Smooth muscle cell (in vitro differentiated cells): ENCODE measurements at regions not wholly inside any gene's neighbourhood (a gene's known extent, or its start where the extent isn't known, plus 50 kb on each side); places are given as distances from the start of the nearest gene placed in this dataset.

Source experiments
- DNase-seq: peaks from one replicate; lab custom pipeline; 2025; ENCODE audit not compliant: unreplicated experiment; lab: John Stamatoyannopoulos, UW
- H2AFZ ChIP-seq: fragments of 200-600 bp; sonication (generic); 2 replicates; pipeline ENCODE4 v1.6.0; 2016; ENCODE audit warnings: antibody characterized with exemption, low read depth, mild to moderate bottlenecking
- H3F3A ChIP-seq: fragments of 200-600 bp; sonication (generic); 2 replicates; pipeline ENCODE4 v1.6.0; 2017; ENCODE audit warnings: antibody characterized with exemption, low read depth
- H3K27ac ChIP-seq: fragments of 200-600 bp; sonication (generic); 2 replicates; pipeline ENCODE4 v1.5.1; 2016; ENCODE audit warnings: low read depth, mild to moderate bottlenecking
- H3K27me3 ChIP-seq: fragments of 200-600 bp; sonication (generic); 2 replicates; pipeline ENCODE4 v1.6.1; 2016; ENCODE audit warnings: low read depth, mild to moderate bottlenecking
- H3K36me3 ChIP-seq: fragments of 200-600 bp; sonication (generic); 2 replicates; pipeline ENCODE4 v1.5.1; 2016; ENCODE audit warnings: low read depth
- H3K4me1 ChIP-seq: fragments of 200-600 bp; sonication (generic); 2 replicates; pipeline ENCODE4 v1.5.1; 2016; ENCODE audit warnings: low read depth
- H3K4me2 ChIP-seq: fragments of 200-600 bp; sonication (generic); 2 replicates; pipeline ENCODE4 v1.6.0; 2016; ENCODE audit warnings: mild to moderate bottlenecking
- H3K4me3 ChIP-seq: fragments of 200-600 bp; sonication (generic); 2 replicates; pipeline ENCODE4 v1.5.1; 2016; ENCODE audit warnings: mild to moderate bottlenecking
- H3K79me2 ChIP-seq: fragments of 200-600 bp; sonication (generic); 2 replicates; pipeline ENCODE4 v1.6.0; 2016; ENCODE audit warnings: low read depth, mild to moderate bottlenecking
- H3K9ac ChIP-seq: fragments of 200-600 bp; sonication (generic); 2 replicates; pipeline ENCODE4 v1.6.0; 2016; ENCODE audit warnings: low read depth
- H3K9me3 ChIP-seq: fragments of 200-600 bp; sonication (generic); replicated peaks from 2 replicates; pipeline ENCODE4 v1.5.1; 2016; ENCODE audit warnings: low read depth
- H4K20me1 ChIP-seq: fragments of 200-600 bp; sonication (generic); 2 replicates; pipeline ENCODE4 v1.6.0; 2016; ENCODE audit warnings: low read depth
- WGBS: methylation state at CpG from one replicate; pipeline ENCODE4 v1.1.7; 2016; ENCODE audit warnings: low lambda C conversion rate; 5-methylcytosine and 5-hydroxymethylcytosine counted together
- TF ChIP-seq, protein P1 (sequence below): fragments of 200-600 bp; sonication (generic); IDR thresholded peaks from 2 replicates; pipeline ENCODE4 v1.5.1; 2017; ENCODE audit warnings: borderline replicate concordance, mild to moderate bottlenecking, antibody characterized with exemption; ENCODE audit not compliant: insufficient read depth, poor library complexity, severe bottlenecking

DNA sequence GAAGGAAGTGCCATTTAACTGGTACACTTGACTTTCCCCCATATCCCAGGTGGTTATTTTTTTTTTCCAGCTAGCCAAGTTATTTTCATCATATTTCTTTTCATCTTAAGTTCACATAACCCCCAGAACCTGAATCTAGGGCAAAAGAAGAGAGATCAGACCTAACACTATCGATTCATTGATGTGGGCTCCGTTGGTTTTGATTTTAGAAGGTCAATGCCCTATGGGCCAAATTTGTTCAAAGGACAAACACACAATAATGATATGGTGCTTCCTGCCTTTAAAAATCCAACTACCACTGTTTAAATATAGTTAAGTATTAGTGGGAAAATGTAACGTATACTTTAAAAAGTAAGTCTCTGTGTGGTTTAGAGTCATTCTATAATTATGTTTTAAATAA, 665.7 kb downstream of the ZNF674 start:
- no peak for DNase-seq
- TF ChIP-seq, protein P1, sequence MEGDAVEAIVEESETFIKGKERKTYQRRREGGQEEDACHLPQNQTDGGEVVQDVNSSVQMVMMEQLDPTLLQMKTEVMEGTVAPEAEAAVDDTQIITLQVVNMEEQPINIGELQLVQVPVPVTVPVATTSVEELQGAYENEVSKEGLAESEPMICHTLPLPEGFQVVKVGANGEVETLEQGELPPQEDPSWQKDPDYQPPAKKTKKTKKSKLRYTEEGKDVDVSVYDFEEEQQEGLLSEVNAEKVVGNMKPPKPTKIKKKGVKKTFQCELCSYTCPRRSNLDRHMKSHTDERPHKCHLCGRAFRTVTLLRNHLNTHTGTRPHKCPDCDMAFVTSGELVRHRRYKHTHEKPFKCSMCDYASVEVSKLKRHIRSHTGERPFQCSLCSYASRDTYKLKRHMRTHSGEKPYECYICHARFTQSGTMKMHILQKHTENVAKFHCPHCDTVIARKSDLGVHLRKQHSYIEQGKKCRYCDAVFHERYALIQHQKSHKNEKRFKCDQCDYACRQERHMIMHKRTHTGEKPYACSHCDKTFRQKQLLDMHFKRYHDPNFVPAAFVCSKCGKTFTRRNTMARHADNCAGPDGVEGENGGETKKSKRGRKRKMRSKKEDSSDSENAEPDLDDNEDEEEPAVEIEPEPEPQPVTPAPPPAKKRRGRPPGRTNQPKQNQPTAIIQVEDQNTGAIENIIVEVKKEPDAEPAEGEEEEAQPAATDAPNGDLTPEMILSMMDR, result no peak
- no peak overlapping the region for H3K9ac ChIP-seq
- H2AFZ ChIP-seq, result no peak overlapping the region
- no peak overlapping the region for H3K27ac ChIP-seq
- H3K36me3 ChIP-seq, result no peaks in the 10 kb centered on the region
- H3K4me2 ChIP-seq, result no peak overlapping the region
- no peaks in the 10 kb centered on the region for H3K27me3 ChIP-seq
- no peaks in the 10 kb centered on the region for H3K79me2 ChIP-seq
- whole genome bisulfite sequencing, result 84% methylated on average over 3 of the region's 3 CpGs
- H4K20me1 ChIP-seq, result no peaks in the 10 kb centered on the region
- H3K4me3 ChIP-seq, result no peak overlapping the region
- H3K9me3 ChIP-seq, result no peaks in the 10 kb centered on the region
- H3F3A ChIP-seq, result no peaks in the 10 kb centered on the region
- no peaks in the 10 kb centered on the region for H3K4me1 ChIP-seq

DNA sequence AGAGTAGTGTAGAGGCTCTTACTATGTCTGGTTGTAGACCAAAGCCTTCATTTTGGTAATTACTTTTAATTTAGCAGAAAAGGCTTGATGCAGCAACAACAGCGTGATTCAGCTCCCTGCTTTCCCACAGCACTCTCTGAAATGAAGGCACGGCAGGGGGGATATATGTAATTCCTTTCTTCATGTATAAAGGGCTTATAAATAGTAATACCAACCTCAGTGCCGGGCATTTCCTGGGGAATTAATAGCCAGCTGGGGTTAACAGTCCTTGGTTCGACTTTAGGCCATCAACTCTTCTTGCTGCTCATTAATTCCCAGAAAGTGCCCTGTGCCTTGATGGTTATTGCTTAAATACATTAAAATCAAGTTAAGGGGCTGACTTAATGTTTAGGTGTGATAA, 669.0 kb downstream of the ZNF674 start:
- TF ChIP-seq, protein P1, result no peak
- Histone ChIP-seq H4K20me1 (no peaks in the 10 kb centered on the region), H3K27me3 (no peaks in the 10 kb centered on the region), H2AFZ (no peak overlapping the region), H3K9ac (no peak overlapping the region), H3K9me3 (no peaks in the 10 kb centered on the region), H3K79me2 (no peaks in the 10 kb centered on the region), H3F3A (no peaks in the 10 kb centered on the region), H3K27ac (no peak overlapping the region), H3K36me3 (no peaks in the 10 kb centered on the region), H3K4me2 (no peak overlapping the region), H3K4me1 (no peaks in the 10 kb centered on the region), H3K4me3 (no peak overlapping the region)
- WGBS, result 67% methylated on average over 4 of the region's 4 CpGs
- DNase-seq, result no peak

DNA sequence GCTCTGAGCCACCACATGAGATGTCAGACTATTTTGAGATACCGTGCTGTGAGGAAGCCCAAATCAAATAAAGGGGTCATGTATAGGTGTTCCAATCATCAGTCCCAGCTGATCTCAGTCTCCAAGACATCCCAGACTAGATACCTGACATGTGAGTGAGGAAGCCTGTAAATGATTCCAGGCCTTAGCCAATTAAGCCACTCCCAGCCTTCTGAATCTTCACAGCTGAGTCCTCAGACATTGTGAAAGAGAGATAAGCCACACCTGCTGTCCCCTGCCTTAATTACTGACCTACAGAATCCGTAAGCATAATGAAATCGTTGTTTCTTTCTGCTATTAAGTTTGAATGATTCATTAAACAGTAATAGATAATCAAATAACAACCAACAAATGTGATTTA, 671.4 kb downstream of the ZNF674 start:
- H3K9me3 ChIP-seq, result no peaks in the 10 kb centered on the region
- H3K4me3 ChIP-seq, result no peak overlapping the region
- 76% methylated on average over 3 of the region's 3 CpGs for WGBS
- no peak overlapping the region for H3K27ac ChIP-seq
- no peaks in the 10 kb centered on the region for H3K36me3 ChIP-seq
- H3F3A ChIP-seq, result no peaks in the 10 kb centered on the region
- no peaks in the 10 kb centered on the region for H3K79me2 ChIP-seq
- no peaks in the 10 kb centered on the region for H4K20me1 ChIP-seq
- TF ChIP-seq, protein P1, result no peak
- H3K4me1 ChIP-seq, result no peaks in the 10 kb centered on the region
- no peak for DNase-seq
- no peaks in the 10 kb centered on the region for H3K27me3 ChIP-seq
- no peak overlapping the region for H3K9ac ChIP-seq
- H2AFZ ChIP-seq, result no peak overlapping the region
- no peak overlapping the region for H3K4me2 ChIP-seq

DNA sequence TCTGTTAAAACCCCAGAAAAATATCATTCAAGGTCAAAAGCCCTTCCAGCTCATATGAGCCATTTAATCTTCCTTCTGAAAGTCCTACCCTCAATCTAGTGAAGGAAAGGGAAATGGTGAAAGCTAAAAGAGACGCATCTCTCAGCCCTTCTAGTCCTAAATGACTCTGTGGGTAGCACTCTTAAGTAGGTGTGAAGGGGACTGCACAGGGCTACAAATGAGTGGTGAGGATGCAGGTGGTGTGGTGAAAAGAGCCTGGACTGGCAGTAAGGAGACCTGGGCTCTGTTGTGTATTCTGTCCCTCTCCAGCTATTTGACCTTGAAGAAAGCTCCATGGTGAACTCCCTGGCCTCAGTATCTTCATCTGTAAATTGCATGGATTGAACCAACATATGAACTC, 671.8 kb upstream of the DIPK2B start:
- Histone ChIP-seq H4K20me1 (no peaks in the 10 kb centered on the region), H3K79me2 (no peaks in the 10 kb centered on the region), H3K27ac (no peak overlapping the region), H3K4me3 (no peak overlapping the region), H3F3A (no peaks in the 10 kb centered on the region), H3K4me1 (no peaks in the 10 kb centered on the region), H3K4me2 (no peak overlapping the region), H2AFZ (no peak overlapping the region), H3K36me3 (no peaks in the 10 kb centered on the region), H3K27me3 (no peaks in the 10 kb centered on the region), H3K9me3 (no peaks in the 10 kb centered on the region), H3K9ac (no peak overlapping the region)
- TF ChIP-seq, protein P1, result no peak
- 88% methylated on average over 1 of the region's 1 CpG for WGBS
- no peak for DNase-seq
